CD4-positive, alpha-beta T cell treated with Interferon gamma for 1 hour (primary cell): ENCODE measurements at regions not wholly inside any gene's neighbourhood (a gene's known extent, or its start where the extent isn't known, plus 50 kb on each side); places are given as distances from the start of the nearest gene placed in this dataset.

Source experiments
- DNase-seq: peaks from one replicate; pipeline ENCODE4 v3.0.0-alpha.2; 2020

GRCh38 chr1:165014753-165015152, 341.8 kb downstream of the LMX1A start:
- no peak for DNase-seq

GRCh38 chr1:165011991-165012531, 344.5 kb downstream of the LMX1A start:
- DNase-seq = no peak

GRCh38 chr1:165011186-165011585, 345.3 kb downstream of the LMX1A start:
- DNase-seq = no peak

- no peak for DNase-seq
These were observed 346.0 kb downstream of the LMX1A start for GRCh38 chr1:165010418-165011070.

GRCh38 chr1:165006831-165007230, 349.7 kb downstream of the LMX1A start:
- no peak for DNase-seq

- no peak for DNase-seq
These were observed 357.4 kb downstream of the LMX1A start for GRCh38 chr1:164999146-164999545.

- no peak for DNase-seq
These were observed 364.7 kb downstream of the LMX1A start for GRCh38 chr1:164991763-164992314.

GRCh38 chr1:164983023-164983650, 373.4 kb downstream of the LMX1A start:
- no peak for DNase-seq

GRCh38 chr1:164982545-164982944, 374.0 kb downstream of the LMX1A start:
- DNase-seq = no peak

- DNase-seq = no peak
These were observed 379.0 kb downstream of the LMX1A start for GRCh38 chr1:164977561-164977960.

GRCh38 chr1:164971921-164972415, 384.5 kb downstream of the LMX1A start:
- no peak for DNase-seq

- DNase-seq = no peak
These were observed 385.1 kb downstream of the LMX1A start for GRCh38 chr1:164971391-164971790.

- DNase-seq = no peak
These were observed 387.3 kb downstream of the LMX1A start for GRCh38 chr1:164969253-164969652.

GRCh38 chr1:164967300-164967699, 389.2 kb downstream of the LMX1A start:
- DNase-seq = no peak

- no peak for DNase-seq
These were observed 394.8 kb downstream of the LMX1A start for GRCh38 chr1:164961715-164962114.

- DNase-seq = no peak
These were observed 397.3 kb downstream of the LMX1A start for GRCh38 chr1:164958982-164959768.

GRCh38 chr1:164953815-164954214, 394.8 kb downstream of the PBX1 start:
- no peak for DNase-seq

- no peak for DNase-seq
These were observed 394.1 kb downstream of the PBX1 start for GRCh38 chr1:164953098-164953497.

GRCh38 chr1:164951508-164951907, 392.5 kb downstream of the PBX1 start:
- DNase-seq = no peak

- no peak for DNase-seq
These were observed 391.6 kb downstream of the PBX1 start for GRCh38 chr1:164950541-164950986.

- DNase-seq = no peak
These were observed 390.9 kb downstream of the PBX1 start for GRCh38 chr1:164949771-164950471.

- no peak for DNase-seq
These were observed 389.1 kb downstream of the PBX1 start for GRCh38 chr1:164948101-164948500.

GRCh38 chr1:164937291-164937690, 378.3 kb downstream of the PBX1 start:
- no peak for DNase-seq
